ENCODE measurements at regions not wholly inside any gene's neighbourhood (a gene's known extent, or its start where the extent isn't known, plus 50 kb on each side); places are given as distances from the start of the nearest gene placed in this dataset.

DNA sequence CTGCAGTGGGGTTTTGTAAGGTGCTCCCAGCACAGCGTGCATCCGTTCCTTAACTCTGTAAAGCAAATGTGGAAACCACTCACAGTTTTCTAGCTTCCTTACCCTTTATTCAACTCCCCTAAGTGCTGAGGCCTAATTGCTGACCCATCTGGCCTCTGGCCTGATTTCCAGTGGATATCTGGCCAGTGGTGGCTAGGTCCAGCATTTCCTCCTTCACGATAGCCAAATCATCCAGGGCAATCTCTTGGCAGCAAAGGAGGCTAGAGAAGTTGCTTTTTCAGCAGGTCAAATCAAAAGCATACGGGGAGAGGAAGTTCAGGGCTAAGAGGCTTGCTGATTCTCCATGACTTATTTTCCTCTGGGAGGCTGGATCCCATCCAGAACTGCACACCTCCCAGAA lies 286.3 kb upstream of the VLDLR start:
- Histone ChIP-seq H3K4me3 (ENCODE audit: low read length) (no peak overlapping the region), H2BK120ac (ENCODE audit: low read depth, low read length) (no peak overlapping the region), H3K9ac (ENCODE audit: low read length) (no peak overlapping the region), H3K56ac (ENCODE audit: low read length) (no peak overlapping the region), H3K18ac (ENCODE audit: low read length) (no peak overlapping the region), H2BK5ac (ENCODE audit: low read length) (no peak overlapping the region), H3K27me3 (ENCODE audit: insufficient read depth, low read length, poor library complexity) (no peaks in the 10 kb centered on the region), H3K4me1 (ENCODE audit: control insufficient read depth, low read depth, low read length) (no peaks in the 10 kb centered on the region), H3K36me3 (ENCODE audit: control insufficient read depth, insufficient read depth, low read length) (no peaks in the 10 kb centered on the region), H3K4ac (ENCODE audit: low read depth, low read length) (no peak overlapping the region), H3K79me1 (ENCODE audit: low read length) (no peaks in the 10 kb centered on the region), H3K79me2 (ENCODE audit: control insufficient read depth, insufficient read depth, low read length) (no peaks in the 10 kb centered on the region), H3K23ac (ENCODE audit: low read length) (no peak overlapping the region), H2AK5ac (ENCODE audit: low read length) (no peak overlapping the region), H2BK15ac (replicated peaks; ENCODE audit: low read depth) (no peak overlapping the region), H4K8ac (ENCODE audit: low read depth, low read length) (no peak overlapping the region), H3K27ac (ENCODE audit: low read depth, low read length) (no peak overlapping the region), H3K4me2 (ENCODE audit: low read length) (no peak overlapping the region), H4K5ac (ENCODE audit: low read length) (no peak overlapping the region)
- no peak for DNase-seq
- no CpG with 5 or more reads among the region's 4 CpGs for WGBS (ENCODE audit: extremely low coverage, insufficient coverage, low lambda C conversion rate)

DNA sequence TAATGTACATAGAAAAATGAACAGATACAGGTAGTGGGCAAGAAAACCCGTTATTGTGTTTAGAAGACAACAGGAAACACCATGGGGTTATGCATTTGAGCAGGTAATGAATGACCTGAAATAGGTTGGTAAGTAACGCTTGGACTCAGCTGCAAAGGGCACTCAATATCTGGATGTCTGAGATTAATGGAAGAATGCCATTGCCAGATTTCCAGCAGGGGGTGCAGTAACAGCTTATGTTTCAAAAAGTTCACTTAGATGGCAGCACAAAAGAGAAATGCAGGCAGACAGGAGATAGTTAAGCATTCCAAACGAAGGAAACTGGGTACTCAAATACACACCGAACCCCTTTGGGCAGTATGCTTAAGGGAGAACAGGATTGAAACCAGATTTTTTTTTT lies 285.5 kb upstream of the VLDLR start:
- no peak overlapping the region for H2AK5ac ChIP-seq (ENCODE audit: low read length)

GRCh38 chr9:2337131-2337530 lies 284.5 kb upstream of the VLDLR start:
- no peak overlapping the region for H2BK120ac ChIP-seq (ENCODE audit: low read depth, low read length)
- WGBS (ENCODE audit: extremely low coverage, insufficient coverage, low lambda C conversion rate): no CpG with 5 or more reads among the region's 2 CpGs
- H2BK15ac ChIP-seq (replicated peaks; ENCODE audit: low read depth): no peak overlapping the region

More for the DNA sequence above, 285.5 kb upstream of the VLDLR start:
- Histone ChIP-seq H3K79me1 (ENCODE audit: low read length) (no peaks in the 10 kb centered on the region), H2BK15ac (replicated peaks; ENCODE audit: low read depth) (no peak overlapping the region), H3K4me2 (ENCODE audit: low read length) (no peak overlapping the region), H3K27me3 (ENCODE audit: insufficient read depth, low read length, poor library complexity) (no peaks in the 10 kb centered on the region), H3K4me3 (ENCODE audit: low read length) (no peak overlapping the region), H3K56ac (ENCODE audit: low read length) (no peak overlapping the region), H3K23ac (ENCODE audit: low read length) (no peak overlapping the region), H2BK5ac (ENCODE audit: low read length) (no peak overlapping the region), H4K5ac (ENCODE audit: low read length) (no peak overlapping the region), H4K8ac (ENCODE audit: low read depth, low read length) (no peak overlapping the region), H3K36me3 (ENCODE audit: control insufficient read depth, insufficient read depth, low read length) (no peaks in the 10 kb centered on the region), H3K4ac (ENCODE audit: low read depth, low read length) (no peak overlapping the region), H2BK120ac (ENCODE audit: low read depth, low read length) (no peak overlapping the region), H3K18ac (ENCODE audit: low read length) (no peak overlapping the region), H3K79me2 (ENCODE audit: control insufficient read depth, insufficient read depth, low read length) (no peaks in the 10 kb centered on the region), H3K9ac (ENCODE audit: low read length) (no peak overlapping the region), H3K4me1 (ENCODE audit: control insufficient read depth, low read depth, low read length) (no peaks in the 10 kb centered on the region), H3K27ac (ENCODE audit: low read depth, low read length) (no peak overlapping the region)
- DNase-seq: peak; percentile 26
- no CpG with 5 or more reads among the region's 4 CpGs for WGBS (ENCODE audit: extremely low coverage, insufficient coverage, low lambda C conversion rate)

DNA sequence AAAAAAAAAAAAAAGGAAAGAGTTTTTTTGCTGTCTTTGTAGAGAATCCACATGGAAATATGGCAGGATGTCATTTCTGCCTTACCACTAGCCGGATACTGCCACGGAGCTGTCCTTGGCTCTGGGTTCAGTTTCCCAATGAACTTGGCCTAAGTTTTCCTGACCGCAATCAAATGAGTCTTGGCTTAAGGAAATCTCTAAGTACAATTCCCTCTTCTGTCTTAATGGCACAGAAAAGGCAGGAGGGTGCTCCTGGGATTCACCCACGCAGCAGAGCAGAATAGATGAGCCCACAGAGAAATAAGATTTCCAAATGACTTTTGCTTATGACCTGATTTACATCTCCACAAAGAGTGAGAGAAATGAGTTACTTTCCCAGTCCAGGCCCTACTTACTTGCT lies 284.0 kb upstream of the VLDLR start:
- no peak overlapping the region for H2AK5ac ChIP-seq (ENCODE audit: low read length)

More at GRCh38 chr9:2337131-2337530, 284.5 kb upstream of the VLDLR start:
- DNase-seq: no peak
- Histone ChIP-seq H3K9ac (ENCODE audit: low read length) (no peak overlapping the region), H3K27me3 (ENCODE audit: insufficient read depth, low read length, poor library complexity) (no peaks in the 10 kb centered on the region), H3K27ac (ENCODE audit: low read depth, low read length) (no peak overlapping the region), H3K36me3 (ENCODE audit: control insufficient read depth, insufficient read depth, low read length) (no peaks in the 10 kb centered on the region), H3K79me1 (ENCODE audit: low read length) (no peaks in the 10 kb centered on the region), H4K5ac (ENCODE audit: low read length) (no peak overlapping the region), H2AK5ac (ENCODE audit: low read length) (no peak overlapping the region), H3K4me3 (ENCODE audit: low read length) (no peak overlapping the region), H3K56ac (ENCODE audit: low read length) (no peak overlapping the region), H3K4ac (ENCODE audit: low read depth, low read length) (no peak overlapping the region), H4K8ac (ENCODE audit: low read depth, low read length) (no peak overlapping the region), H3K4me2 (ENCODE audit: low read length) (no peak overlapping the region), H3K18ac (ENCODE audit: low read length) (no peak overlapping the region), H3K79me2 (ENCODE audit: control insufficient read depth, insufficient read depth, low read length) (no peaks in the 10 kb centered on the region), H2BK5ac (ENCODE audit: low read length) (no peak overlapping the region), H3K23ac (ENCODE audit: low read length) (no peak overlapping the region), H3K4me1 (ENCODE audit: control insufficient read depth, low read depth, low read length) (no peaks in the 10 kb centered on the region)

GRCh38 chr9:2338777-2339365 lies 282.7 kb upstream of the VLDLR start:
- Histone ChIP-seq H3K4me3 (ENCODE audit: low read length) (no peak overlapping the region), H2AK5ac (ENCODE audit: low read length) (no peak overlapping the region), H3K4me2 (ENCODE audit: low read length) (no peak overlapping the region), H3K4ac (ENCODE audit: low read depth, low read length) (no peak overlapping the region), H2BK15ac (replicated peaks; ENCODE audit: low read depth) (no peak overlapping the region), H3K27ac (ENCODE audit: low read depth, low read length) (no peak overlapping the region), H4K5ac (ENCODE audit: low read length) (no peak overlapping the region), H3K79me2 (ENCODE audit: control insufficient read depth, insufficient read depth, low read length) (no peaks in the 10 kb centered on the region), H3K4me1 (ENCODE audit: control insufficient read depth, low read depth, low read length) (no peaks in the 10 kb centered on the region), H3K9ac (ENCODE audit: low read length) (no peak overlapping the region), H4K8ac (ENCODE audit: low read depth, low read length) (no peak overlapping the region), H3K23ac (ENCODE audit: low read length) (no peak overlapping the region), H2BK120ac (ENCODE audit: low read depth, low read length) (no peak overlapping the region), H3K36me3 (ENCODE audit: control insufficient read depth, insufficient read depth, low read length) (no peaks in the 10 kb centered on the region), H2BK5ac (ENCODE audit: low read length) (no peak overlapping the region), H3K18ac (ENCODE audit: low read length) (no peak overlapping the region), H3K27me3 (ENCODE audit: insufficient read depth, low read length, poor library complexity) (no peaks in the 10 kb centered on the region), H3K79me1 (ENCODE audit: low read length) (no peaks in the 10 kb centered on the region), H3K56ac (ENCODE audit: low read length) (no peak overlapping the region)
- DNase-seq: no peak
- WGBS (ENCODE audit: extremely low coverage, insufficient coverage, low lambda C conversion rate): no CpG with 5 or more reads among the region's 4 CpGs

More for the DNA sequence above, 284.0 kb upstream of the VLDLR start:
- H3K36me3 ChIP-seq (ENCODE audit: control insufficient read depth, insufficient read depth, low read length): no peaks in the 10 kb centered on the region
- H2BK120ac ChIP-seq (ENCODE audit: low read depth, low read length): no peak overlapping the region
- DNase-seq: no peak
- H3K79me2 ChIP-seq (ENCODE audit: control insufficient read depth, insufficient read depth, low read length): no peaks in the 10 kb centered on the region
- H3K9ac ChIP-seq (ENCODE audit: low read length): no peak overlapping the region
- no peaks in the 10 kb centered on the region for H3K79me1 ChIP-seq (ENCODE audit: low read length)
- no peak overlapping the region for H3K27ac ChIP-seq (ENCODE audit: low read depth, low read length)
- no peaks in the 10 kb centered on the region for H3K27me3 ChIP-seq (ENCODE audit: insufficient read depth, low read length, poor library complexity)
- H3K4me1 ChIP-seq (ENCODE audit: control insufficient read depth, low read depth, low read length): no peaks in the 10 kb centered on the region
- no peak overlapping the region for H3K18ac ChIP-seq (ENCODE audit: low read length)
- no peak overlapping the region for H3K56ac ChIP-seq (ENCODE audit: low read length)
- H4K8ac ChIP-seq (ENCODE audit: low read depth, low read length): no peak overlapping the region
- H2BK15ac ChIP-seq (replicated peaks; ENCODE audit: low read depth): no peak overlapping the region
- no peak overlapping the region for H2BK5ac ChIP-seq (ENCODE audit: low read length)
- no peak overlapping the region for H3K4me3 ChIP-seq (ENCODE audit: low read length)
- H3K23ac ChIP-seq (ENCODE audit: low read length): no peak overlapping the region
- H3K4me2 ChIP-seq (ENCODE audit: low read length): no peak overlapping the region
- no peak overlapping the region for H4K5ac ChIP-seq (ENCODE audit: low read length)
- H3K4ac ChIP-seq (ENCODE audit: low read depth, low read length): no peak overlapping the region
- WGBS (ENCODE audit: extremely low coverage, insufficient coverage, low lambda C conversion rate): no CpG with 5 or more reads among the region's 4 CpGs

DNA sequence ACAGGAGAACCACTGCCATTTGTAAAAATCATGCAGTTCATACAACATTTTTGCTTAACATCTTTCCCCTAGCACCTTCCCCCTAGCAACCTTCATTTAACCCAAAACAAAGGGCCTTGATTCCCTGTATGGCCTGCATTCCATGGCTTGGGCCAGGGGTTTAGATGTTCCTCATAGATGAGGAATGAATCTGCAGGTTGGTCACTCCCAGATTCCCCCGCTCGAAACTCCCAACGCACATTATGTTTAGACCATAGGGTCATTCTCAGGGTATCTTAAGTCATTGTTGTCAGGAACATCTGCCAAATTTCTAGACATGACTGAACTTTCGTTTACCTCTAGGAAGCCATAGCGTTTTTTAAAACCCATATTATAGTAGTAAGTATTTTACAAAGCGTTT lies 282.2 kb upstream of the VLDLR start:
- Histone ChIP-seq H3K18ac (ENCODE audit: low read length) (no peak overlapping the region), H3K36me3 (ENCODE audit: control insufficient read depth, insufficient read depth, low read length) (no peaks in the 10 kb centered on the region), H3K79me2 (ENCODE audit: control insufficient read depth, insufficient read depth, low read length) (no peaks in the 10 kb centered on the region), H3K4me3 (ENCODE audit: low read length) (no peak overlapping the region), H3K4me2 (ENCODE audit: low read length) (no peak overlapping the region), H2BK5ac (ENCODE audit: low read length) (no peak overlapping the region), H4K8ac (ENCODE audit: low read depth, low read length) (no peak overlapping the region), H3K56ac (ENCODE audit: low read length) (no peak overlapping the region), H3K79me1 (ENCODE audit: low read length) (no peaks in the 10 kb centered on the region), H4K5ac (ENCODE audit: low read length) (no peak overlapping the region), H2BK15ac (replicated peaks; ENCODE audit: low read depth) (no peak overlapping the region), H3K4ac (ENCODE audit: low read depth, low read length) (no peak overlapping the region), H3K27me3 (ENCODE audit: insufficient read depth, low read length, poor library complexity) (no peaks in the 10 kb centered on the region), H2BK120ac (ENCODE audit: low read depth, low read length) (no peak overlapping the region), H3K23ac (ENCODE audit: low read length) (no peak overlapping the region), H2AK5ac (ENCODE audit: low read length) (no peak overlapping the region), H3K9ac (ENCODE audit: low read length) (no peak overlapping the region), H3K4me1 (ENCODE audit: control insufficient read depth, low read depth, low read length) (no peaks in the 10 kb centered on the region), H3K27ac (ENCODE audit: low read depth, low read length) (no peak overlapping the region)
- DNase-seq: no peak
- WGBS (ENCODE audit: extremely low coverage, insufficient coverage, low lambda C conversion rate): no CpG with 5 or more reads among the region's 6 CpGs
